GM21825 (cell line): ENCODE measurements at regions not wholly inside any gene's neighbourhood (a gene's known extent, or its start where the extent isn't known, plus 50 kb on each side); places are given as distances from the start of the nearest gene placed in this dataset.

Source experiments
- ATAC-seq: cut with Tn5 transposase; IDR thresholded peaks from one replicate; pipeline ENCODE4 v1.9.1; 2021; ENCODE audit warnings: mild to moderate bottlenecking, moderate library complexity; ENCODE audit not compliant: unreplicated experiment

DNA sequence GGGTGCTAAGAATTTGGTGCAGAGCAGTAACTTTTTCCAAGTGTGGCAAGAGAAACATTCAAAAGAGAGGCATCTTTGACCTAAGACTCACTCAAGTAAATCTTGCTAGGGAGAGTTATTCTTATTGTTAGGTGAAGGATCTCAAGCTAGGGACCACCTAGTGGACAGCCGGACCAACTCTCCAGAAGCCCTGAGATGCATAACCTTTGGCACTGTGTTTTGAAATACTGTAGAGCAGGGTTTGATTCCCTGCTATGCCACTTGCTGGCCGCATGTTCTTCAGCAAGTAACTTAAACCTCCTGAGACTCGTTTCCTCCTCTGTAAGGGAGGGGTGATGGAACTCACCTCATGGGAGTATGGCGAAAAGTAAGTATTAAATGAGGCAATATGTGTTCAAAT, 336.1 kb upstream of the ADAMTSL1 start:
- no peak for ATAC-seq

DNA sequence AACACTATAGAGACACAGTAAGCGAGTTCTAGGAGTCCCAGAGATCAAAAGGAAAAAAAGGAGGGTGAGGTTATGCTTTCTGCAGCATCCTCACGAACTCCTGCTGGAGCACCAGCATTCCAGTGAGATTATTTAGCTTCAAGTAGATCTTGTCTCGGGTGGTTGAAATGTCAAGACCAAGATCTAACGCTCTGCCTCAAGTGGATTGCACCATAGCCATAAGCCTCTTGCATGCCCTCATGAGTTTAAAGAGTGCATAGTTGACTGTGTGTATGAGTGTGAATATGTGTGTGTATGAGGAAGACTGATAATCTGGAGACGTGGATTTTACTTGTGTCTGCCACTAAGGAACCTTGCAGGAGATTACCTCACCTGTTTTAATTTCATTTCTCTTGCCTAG, 335.3 kb upstream of the ADAMTSL1 start:
- ATAC-seq: no peak

DNA sequence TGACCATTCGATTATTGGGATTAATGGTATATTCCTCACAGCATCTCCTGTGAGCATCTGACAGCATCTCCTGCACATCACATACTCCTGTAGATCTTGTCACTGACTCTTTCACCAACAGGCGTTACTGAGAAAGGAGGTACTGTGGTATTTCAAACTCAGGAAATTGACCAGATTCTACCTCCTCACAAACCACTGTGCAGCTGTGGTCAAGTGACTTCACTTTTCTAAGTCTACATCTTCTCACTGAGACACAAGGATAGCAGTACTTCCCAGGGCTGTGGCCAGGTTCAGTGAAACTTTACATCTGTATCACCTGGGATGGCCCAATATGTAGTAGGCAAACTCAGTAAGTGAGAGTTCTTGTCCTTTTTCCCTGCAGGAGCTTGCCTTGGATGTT, 332.3 kb upstream of the ADAMTSL1 start:
- no peak for ATAC-seq

DNA sequence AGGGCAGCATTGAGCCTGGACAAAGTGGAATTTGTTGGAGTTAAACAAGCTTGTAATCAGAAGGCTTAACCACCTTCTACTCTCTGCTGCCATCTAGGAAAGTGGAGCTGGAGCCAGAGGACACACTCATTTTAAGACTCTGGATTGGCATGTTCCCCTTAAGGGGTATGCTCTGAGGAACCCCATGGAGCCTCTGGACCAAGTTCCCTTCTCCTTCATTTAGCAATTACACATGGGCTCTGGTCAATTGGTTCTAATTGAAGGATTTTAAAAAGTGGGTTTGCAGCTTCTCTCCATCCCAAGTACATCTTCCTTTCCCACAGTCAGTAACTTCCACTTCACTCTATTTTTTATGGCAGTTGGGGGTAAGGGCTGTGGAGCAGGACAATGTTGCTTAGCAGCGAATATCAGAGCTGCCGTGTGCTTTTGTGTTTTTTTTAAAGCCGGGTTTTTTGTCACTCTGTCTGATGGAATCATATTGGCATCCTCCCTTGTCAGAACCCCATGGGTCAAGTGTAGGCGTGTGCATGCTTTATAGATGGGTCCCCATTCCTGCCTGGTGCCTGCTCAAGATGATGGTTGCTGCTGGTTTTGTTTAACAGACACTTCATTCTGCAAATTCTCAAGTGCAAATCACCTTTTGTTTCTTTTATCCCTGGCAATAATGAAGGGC, 330.7 kb upstream of the ADAMTSL1 start:
- ATAC-seq: no peak

DNA sequence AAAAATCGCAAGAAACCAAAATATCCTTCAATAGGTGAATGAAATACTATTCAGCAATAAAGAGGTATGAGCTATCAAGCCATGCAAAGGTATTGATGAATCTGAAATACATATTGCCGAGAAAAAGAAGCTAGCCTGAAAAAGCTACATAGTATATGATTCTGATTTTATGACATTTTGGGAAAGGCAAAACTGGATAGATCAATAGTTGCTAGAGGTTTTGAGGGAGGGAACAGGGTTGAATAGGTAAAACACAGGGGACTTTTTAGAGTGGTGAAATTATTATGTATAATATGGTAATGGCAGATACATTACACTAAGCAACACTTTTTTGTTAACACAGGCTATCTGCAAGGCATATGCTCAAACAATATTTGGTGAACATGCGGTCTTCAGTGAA, 327.6 kb upstream of the ADAMTSL1 start:
- ATAC-seq: no peak

DNA sequence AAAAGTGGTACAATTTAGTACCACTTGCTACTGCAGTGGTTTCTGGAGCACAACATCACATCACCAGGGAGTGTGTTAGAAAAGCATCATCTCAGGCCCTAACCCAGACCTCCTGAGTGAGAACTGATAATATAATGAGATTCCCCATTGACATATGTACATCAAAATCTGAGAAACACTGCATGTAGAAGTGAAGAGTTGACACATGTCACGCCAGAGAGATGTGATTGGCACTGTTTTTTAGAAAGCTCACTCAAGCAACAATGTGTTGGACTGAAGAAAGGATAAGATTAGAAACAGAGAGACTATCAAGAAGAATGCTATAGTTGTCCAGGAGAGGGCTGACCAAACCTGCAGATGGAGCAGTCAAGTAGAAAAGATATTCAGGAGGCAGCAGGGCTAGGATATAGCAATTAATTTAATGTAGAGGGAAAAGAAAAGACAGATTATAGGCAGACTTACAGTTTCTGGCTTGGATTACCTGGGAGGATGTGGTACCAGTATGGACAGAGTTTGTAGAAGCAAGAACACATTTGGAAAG, 324.4 kb upstream of the ADAMTSL1 start:
- ATAC-seq: no peak

DNA sequence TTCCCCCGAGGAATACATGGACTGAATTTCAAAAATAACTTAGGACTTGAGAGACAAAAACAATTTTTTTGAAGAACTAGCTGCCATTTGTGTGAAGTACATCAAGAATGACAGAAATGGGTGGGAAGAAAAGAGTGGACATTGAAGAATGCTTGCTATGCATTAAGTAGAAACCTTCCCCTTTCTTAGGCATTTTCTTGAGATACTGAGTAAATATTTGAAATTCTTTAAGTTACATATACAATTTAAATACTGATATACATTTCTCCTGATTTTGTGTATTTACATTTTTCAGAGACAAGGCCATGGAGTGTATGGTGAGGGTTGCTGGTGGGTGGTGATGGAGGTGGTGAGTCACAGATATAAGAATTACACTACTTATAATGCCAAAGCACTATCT, 319.3 kb upstream of the ADAMTSL1 start:
- no peak for ATAC-seq

DNA sequence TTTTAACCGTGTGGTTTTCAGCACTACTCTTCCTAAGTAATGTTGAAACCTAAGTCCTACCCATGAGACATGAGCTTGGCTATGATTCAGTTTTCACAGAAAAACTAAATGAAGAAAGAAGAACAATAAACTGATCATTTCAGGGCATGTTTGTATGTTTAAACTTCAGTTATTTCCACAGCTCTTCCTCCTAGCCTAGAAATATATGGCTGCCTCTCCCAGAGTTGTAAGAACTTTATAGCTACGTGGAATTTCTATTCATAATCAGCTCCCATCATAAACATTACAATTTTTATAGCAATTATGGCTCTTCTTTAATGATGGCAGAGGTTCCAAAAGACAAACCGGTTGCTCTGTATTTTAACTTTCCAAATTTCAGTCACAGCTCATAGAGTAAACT, 314.7 kb upstream of the ADAMTSL1 start:
- no peak for ATAC-seq

DNA sequence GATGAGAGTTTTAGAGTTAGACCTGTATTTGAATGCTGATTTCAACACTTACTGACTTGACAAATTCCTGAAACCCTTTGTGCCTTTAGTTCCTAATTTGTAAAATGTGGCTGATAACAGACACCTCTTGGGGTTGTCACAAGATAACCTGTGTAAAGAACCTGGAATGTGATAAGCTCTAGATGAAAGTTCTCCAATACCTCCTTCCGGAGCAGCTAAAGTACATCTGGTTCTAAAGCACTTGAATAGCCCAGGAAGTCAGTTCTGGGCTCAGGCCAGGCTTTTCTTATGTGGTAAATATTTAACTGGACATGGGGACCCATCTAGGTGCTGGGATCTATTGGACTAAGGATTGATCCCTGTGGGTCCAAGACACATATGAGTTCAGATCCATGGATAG, 310.8 kb upstream of the ADAMTSL1 start:
- ATAC-seq: no peak

DNA sequence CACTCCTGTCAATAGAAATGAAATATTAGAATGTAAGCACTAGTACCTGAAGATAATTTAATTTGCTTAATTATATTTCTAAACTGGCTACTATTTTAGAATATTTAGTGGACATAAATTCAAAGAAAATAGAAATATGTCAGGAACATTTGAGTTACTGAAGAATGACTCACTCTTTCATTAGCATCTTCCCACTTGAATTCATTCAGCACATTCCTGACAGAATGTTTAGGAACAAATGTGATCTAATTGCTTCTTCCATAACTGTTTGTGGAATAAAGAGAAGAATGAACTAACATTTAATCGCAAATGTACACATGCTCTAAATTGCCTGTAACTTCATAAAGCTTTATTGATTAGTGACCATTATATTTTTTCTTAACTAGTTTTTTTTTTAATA, 306.2 kb upstream of the ADAMTSL1 start:
- ATAC-seq: no peak

DNA sequence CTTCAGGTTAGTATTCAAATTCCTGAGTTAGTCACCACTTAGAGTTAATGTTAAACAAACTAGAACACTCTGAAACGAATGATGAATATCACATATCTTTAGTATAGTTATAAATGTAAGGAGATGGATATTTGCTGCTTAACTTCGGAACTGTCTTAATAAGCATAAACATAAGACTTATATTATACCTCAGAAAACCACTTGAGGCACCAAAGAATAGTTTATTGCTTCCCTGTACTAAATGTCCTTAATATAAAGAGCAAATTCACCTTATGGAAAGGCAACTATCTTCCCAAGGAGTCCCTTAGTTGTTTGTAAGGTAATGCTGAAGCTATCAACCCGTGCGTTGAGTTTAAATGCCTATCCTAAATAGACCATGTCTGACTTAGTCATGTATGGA, 300.0 kb upstream of the ADAMTSL1 start:
- no peak for ATAC-seq

DNA sequence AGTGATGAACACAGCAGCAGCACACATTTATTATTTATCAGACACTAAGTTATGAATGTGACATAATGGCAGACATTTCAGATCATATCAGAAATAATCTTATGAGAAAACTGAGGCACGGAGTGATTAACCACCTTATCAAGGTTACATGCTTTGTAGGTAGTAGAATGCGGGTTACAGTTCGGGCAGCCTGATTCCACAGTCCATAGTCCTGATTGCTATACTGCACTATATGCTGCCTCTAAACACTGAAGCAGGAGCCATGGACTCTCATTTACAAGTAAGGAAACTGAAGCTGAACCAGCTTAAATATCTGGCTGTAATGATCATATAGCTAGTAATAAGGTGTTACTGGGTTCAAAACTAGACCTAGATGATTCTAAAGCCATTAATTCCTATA, 291.3 kb upstream of the ADAMTSL1 start:
- ATAC-seq: no peak

DNA sequence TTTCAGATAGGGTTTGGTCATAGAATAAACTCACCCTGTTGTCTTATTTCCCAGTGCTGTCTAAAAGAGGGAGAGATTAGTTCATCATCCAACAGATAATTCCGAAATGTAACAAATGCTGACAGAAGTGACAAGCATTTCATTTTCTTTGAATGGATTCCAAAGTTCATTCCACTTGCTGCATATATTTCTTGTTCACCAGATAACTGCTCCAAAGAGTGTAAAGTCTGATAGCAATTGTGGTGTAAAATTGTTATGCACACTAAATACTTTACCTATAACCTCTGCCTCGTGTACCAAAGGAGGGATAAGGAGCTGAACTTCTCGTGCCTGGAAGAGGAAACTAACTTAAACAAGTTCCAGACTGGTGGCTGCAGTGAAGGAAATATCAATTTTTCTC, 290.0 kb upstream of the ADAMTSL1 start:
- no peak for ATAC-seq

DNA sequence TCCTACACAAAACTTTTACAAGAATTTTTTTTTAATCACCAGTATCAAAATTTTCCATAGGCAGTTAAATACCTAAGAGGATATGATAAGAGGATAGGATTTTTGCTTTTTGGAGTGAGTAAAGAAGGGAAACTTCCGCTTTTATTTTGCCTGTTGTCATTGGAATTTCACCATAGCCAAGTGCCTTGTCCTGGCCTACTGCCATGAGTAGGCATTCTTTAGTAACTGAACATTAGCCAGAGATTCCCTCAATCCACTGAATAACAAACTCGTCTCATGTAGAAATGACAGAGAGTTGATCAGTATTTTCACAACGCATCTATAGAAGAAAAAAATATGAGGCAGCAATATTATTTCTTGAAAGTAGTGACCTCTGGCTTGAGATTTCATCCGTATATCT, 289.6 kb upstream of the ADAMTSL1 start:
- ATAC-seq: no peak

DNA sequence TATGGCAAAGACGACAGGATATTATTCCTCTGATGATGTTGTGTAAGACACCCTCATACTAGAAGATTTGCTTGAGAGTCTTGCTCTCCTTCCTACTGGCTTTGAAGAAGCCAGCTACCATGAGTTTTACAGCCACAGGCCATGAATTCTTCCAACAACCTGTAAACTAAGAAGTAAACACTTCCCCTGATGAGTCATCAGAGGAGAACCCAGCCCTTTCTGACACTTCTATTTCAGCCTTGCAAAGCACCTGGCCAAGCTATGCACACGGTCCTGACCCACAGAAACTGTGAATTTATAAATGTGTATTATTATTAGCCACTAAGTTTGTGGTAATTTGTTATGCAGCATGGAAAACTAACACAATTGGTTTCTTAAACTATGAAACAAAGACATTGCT, 288.8 kb upstream of the ADAMTSL1 start:
- ATAC-seq: no peak

DNA sequence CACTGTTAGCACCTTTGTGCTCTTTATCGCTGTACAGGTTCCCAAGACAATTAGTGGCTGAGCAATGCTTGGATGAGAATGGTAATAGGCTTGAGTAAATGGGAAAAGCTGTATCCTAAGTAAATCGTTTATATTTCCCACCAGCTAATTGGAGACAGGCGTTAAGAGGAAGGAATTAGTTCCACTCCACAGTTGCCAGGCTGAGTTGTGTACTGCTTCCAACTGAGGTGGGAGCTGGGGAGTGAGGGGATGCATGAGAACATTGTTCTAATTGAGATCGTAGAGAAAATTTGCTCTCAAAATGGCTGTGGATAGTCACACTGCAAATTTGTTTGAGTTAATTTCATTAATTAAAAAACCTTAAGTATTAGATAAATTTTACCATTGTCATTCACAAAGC, 285.0 kb upstream of the ADAMTSL1 start:
- ATAC-seq: no peak

DNA sequence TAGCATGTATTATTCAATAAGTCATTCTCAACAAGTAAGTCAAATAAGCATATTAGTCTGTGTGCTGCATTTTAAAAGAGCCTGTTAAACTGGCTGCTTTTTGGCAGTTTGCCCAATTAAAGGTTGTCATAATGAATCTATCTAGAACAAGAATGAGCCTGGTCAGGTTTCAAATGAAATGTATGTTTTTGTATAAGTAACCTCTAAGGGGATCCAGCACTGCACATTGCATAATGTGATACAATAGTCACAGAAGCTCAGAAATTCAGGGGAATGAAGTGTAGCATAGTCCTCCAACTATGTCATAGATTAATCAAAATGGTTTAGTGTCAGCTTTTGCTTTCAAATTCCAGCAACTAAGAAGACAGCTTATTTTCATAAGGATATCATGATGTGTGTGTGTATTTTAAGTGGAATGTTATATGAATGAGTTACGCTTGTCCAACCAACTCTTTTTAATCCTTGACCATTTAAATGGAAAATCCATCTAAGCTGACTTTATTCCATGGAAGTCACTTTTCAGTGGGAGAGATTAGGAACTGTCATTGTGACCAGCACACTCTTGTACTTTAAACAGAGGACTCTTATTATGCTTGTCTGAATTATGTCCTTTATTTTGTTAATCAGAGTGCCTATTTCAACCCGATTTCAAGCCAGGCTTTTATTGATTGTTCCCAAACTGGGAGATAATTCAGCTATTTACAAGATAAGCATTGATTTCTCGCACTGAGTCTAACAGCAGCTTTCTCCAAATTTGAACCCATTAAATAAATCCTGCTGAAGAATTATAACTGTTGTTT, 283.9 kb upstream of the ADAMTSL1 start:
- no peak for ATAC-seq

DNA sequence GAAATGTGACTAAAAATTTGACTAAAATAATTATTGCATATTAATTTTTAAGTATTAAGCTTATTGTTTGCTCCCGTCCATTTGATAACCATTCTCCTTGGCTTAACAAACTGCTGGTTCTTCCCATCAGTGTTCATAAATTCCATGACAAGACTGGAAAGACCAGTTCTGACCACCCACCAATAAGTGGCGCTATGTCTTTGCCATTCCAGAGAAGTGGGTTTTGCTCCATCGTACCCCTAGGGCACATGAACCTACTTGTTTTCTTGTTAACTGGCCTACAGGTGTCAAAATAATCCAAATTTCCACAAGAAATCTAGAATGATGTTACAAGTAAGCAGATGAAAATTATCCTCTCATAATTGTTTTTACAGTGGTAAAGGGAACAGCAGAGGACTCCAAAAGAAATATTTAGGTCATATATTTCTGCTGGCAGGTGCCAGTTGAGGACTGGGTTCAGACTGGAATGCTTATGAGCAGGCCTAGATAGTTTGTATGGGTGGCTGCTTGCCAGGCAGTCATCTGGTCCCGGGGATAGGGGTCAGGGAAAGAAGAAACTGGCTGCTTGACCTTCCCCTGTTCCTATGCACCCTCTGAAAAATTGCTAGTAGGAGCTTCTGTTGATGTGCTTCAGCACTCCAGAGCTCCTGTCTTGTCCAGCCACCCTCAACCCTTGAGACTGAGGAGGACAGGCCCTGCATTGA, 283.1 kb upstream of the ADAMTSL1 start:
- ATAC-seq: no peak

DNA sequence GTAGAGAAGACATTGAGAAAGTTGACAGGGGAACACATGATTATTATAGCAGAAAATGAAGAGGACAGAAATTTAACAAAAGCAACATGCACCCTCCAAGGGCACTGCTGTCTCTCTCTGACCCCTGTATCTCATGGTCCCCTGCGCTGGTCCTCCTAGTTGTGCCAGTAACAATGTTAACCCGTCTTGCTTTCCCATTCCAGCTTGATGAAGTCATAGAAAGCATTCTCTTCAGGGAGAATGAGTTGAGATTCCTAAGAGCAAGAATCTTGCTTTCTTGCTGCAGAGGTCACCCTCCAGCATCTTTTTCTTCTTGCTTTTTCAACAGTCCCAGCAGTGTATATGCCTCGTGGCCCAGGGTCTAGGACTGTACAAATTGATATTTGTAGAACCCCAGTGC, 279.6 kb upstream of the ADAMTSL1 start:
- no peak for ATAC-seq

DNA sequence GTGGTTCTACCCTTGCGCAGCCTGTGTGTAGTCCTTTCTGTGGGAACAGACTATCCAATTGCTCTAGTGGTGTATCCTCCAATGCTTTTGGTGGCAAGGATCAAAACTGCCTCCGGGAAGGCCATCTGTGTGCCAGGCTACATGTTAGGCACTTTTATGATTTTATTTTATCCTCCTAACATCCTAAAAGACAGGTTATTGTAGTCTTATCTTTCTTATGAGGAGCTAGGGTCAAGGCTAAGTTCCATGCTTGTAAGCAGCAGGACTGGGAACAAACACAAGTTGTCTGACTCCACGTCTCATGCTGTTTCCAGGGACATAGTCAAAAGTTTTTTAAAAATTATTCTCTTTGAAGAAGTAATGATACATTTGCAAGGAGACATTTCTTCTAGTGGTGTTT, 278.7 kb upstream of the ADAMTSL1 start:
- no peak for ATAC-seq

DNA sequence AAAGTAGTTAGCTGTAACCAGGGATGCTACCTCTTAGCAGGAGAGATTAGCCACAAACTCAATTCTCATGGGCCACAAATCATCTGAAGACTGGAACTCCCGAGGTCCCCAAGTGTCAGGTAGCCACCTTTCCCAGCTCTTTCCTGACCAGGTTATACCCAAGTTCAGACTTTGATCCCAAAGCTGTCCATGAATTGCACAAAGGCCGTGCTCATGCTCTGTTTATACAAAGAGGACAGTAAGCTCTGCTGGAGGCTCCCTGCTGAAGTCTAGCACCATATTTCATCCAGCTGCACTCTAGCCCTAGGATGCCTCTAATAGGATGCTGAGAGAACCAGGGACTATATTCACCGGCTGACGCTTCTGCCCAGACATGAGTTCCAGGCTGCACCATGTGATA, 271.0 kb upstream of the ADAMTSL1 start:
- ATAC-seq: no peak

DNA sequence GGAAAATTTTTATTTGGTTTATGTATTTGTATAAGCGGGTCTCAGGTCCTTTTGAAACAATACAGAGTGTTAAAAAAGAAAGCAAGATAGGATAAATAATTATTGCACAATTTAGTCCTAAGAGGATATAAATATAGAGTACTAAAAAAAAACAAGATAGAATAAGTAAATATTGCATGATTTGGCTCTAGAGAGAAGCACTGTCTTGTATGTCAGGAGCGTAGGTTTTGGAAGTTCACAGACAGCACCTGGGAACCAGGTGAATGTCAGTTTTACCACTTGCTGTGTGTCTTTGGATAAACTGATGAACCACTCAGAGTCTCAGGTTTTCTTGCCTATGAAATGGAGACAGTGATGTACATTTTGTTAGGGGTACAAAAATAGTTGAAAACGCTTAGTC, 266.2 kb upstream of the ADAMTSL1 start:
- ATAC-seq: no peak
